NCI-H2196 treated with DMSO at 0.1 percent for 48 hours (cell line): ENCODE measurements at regions not wholly inside any gene's neighbourhood (a gene's known extent, or its start where the extent isn't known, plus 50 kb on each side); places are given as distances from the start of the nearest gene placed in this dataset.

ENCODE experiments used
- DNase-seq: peaks from one replicate; lab custom pipeline; 2025; ENCODE audit not compliant: unreplicated experiment; lab: John Stamatoyannopoulos, UW

- DNase-seq: no peak
These were observed 166.4 kb upstream of the RASA1 start for GRCh38 chr5:87101321-87101720.

GRCh38 chr5:87102841-87103240 lies 164.8 kb upstream of the RASA1 start:
- DNase-seq: no peak

- no peak for DNase-seq
These were observed 163.9 kb upstream of the RASA1 start for GRCh38 chr5:87103616-87104287.

GRCh38 chr5:87105577-87105976 lies 162.1 kb upstream of the RASA1 start:
- DNase-seq: no peak

GRCh38 chr5:87109746-87110145 lies 157.9 kb upstream of the RASA1 start:
- no peak for DNase-seq

- DNase-seq: no peak
These were observed 157.0 kb upstream of the RASA1 start for GRCh38 chr5:87110721-87111120.

GRCh38 chr5:87113861-87114260 lies 153.8 kb upstream of the RASA1 start:
- DNase-seq: no peak

DNA sequence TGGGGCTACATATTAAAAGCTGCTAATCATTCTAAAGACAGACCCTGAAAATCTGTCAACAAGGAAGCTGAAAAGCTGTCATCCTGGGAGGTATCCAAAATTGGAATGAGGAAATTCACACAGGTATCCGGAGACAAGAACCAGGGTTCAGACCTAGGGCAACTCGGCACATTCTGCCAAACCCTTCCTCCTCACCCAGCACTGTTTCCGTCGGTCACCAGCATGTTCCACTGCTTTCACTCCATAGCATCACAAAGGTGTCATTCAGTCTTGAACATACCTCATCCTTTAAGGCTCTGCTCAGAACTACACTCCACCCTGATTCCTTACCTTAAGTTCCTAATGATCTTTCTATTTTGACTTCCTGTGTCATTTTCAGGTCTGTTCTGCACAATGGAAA lies 153.1 kb upstream of the RASA1 start:
- DNase-seq: no peak

- DNase-seq: no peak
These were observed 151.8 kb upstream of the RASA1 start for GRCh38 chr5:87115839-87116364.

GRCh38 chr5:87116825-87117512 lies 150.7 kb upstream of the RASA1 start:
- DNase-seq: no peak

DNA sequence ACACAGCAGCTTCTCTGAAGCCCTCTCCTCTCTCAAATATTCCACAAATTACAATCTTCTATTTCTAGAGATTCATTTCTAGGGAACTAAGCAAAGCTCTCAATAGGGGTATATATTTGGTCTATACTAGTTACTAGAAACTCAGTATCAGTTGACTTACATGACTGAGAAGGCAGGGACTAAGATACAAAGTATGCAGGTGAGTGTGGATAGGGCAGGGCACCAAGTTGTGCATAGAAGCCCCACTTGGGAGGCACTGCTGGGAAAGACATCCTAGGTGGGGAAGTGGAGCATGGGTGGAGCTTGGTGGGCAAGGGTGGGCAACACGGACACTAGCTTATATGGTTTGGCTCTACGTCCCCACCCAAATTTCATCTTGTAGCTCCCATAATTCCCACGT lies 148.1 kb upstream of the RASA1 start:
- DNase-seq: no peak

GRCh38 chr5:87120518-87121303 lies 147.0 kb upstream of the RASA1 start:
- no peak for DNase-seq

DNA sequence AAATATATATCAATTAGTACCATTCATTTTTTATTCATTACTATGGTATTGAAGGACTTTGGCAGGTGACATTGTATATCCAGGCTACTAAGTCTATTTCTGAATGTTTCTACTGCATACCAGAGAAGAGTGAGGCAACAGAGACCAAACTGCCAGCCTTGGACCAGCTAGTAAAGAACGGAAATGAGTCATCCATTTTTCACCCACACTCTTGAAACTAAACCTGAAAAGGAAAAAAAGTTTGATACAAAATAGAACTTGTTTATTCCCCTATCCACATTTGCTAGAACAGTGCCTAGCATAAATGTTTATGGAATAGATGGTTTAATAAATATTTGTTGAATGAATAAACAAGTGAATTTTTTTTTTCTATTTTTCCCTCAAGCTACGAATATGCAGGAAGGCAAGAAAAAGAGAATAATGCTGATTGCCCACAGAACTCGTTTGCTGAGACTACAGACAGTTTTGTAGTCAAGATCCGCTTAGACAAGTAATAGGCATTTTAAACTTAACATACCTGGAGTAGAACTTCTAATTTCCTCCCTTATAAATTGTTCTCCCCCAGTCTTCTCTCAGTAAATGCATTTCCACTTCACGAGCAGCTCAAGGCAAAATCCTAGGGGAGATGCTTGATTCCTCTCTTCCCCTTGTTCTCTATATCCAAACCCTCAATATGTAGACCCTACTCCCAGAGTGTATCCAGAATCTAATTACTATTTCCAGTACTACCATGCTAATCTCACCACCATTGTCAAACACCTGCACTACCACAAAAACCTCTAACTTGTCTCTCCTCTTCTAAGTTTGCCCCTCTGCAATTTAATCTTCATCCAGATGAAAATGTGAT lies 146.2 kb upstream of the RASA1 start:
- no peak for DNase-seq

GRCh38 chr5:87122151-87122977 lies 145.3 kb upstream of the RASA1 start:
- no peak for DNase-seq

GRCh38 chr5:87125766-87126165 lies 141.9 kb upstream of the RASA1 start:
- no peak for DNase-seq

- DNase-seq: no peak
These were observed 140.8 kb upstream of the RASA1 start for GRCh38 chr5:87126869-87127268.

GRCh38 chr5:87127426-87127825 lies 140.3 kb upstream of the RASA1 start:
- DNase-seq: no peak

DNA sequence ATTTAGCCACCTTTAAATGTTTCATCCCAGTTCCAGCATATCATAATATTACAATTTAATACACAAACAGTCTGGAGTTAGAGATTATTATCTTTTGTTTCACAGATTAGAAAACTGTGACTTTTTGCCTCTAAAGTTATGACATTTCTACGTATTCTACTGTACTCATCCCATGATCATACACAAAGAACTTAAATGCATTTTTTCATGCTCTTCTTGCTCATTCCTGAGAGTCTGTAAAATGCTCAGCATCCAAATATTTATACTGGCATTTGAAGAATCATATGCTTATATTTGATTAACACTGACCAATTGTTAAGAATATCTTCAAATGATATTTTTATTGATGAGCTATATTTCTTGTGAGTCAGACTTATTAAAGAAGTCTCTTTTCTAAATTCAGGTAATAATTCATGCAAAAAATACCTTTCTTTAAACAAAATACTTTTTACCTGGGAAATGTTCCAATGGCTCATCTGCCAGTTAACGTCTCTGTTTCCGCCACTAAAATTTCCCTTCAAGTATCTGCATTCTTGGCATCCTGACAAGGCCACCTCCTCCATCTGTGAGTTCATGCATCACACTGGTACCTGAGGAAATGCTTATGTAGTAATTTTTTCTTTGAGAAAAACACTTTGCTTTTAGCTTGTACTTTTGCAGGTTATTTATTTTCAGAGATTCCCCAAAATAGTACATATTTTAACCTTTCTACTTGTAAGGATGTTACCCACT lies 139.6 kb upstream of the RASA1 start:
- DNase-seq: no peak

- DNase-seq: no peak
These were observed 138.6 kb upstream of the RASA1 start for GRCh38 chr5:87129046-87129445.
